ENCODE measurements at regions not wholly inside any gene's neighbourhood (a gene's known extent, or its start where the extent isn't known, plus 50 kb on each side); places are given as distances from the start of the nearest gene placed in this dataset.
A peak's percentile ranks its signal among the peaks of the same experiment; 100 is the strongest.

DNA sequence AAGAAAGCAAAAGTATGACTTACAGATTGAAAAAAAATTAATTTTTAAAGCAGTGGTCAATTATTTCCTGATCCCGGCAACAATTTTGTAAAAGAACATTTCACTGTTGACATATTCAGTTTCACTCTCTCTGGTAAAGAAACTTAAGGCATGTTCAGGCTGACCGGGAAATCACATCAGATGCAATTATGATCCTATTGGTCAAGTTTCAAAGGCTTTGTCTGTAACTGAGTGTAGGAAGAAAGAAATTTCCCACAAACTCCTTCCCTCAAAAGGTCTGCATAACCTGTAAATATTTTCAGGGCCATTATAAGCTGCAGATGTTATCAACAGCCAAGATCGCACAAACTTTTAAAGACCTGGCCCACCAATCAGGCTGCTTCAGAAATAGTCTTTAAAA is 205.4 kb upstream of the IGF1R start:
- 65% methylated on average over 3 of the region's 3 CpGs for WGBS (ENCODE audit: missing lambda C conversion rate)
- FAIRE-seq = peak; percentile 65
- CTCF ChIA-PET = interaction anchor here (0.7 to 10.2 kb wide), 36 partner anchors 9 to 1261 kb away, joined by 3 to 115 read pairs (median 4); partner anchors contain the start of genes IGF1R and SYNM

DNA sequence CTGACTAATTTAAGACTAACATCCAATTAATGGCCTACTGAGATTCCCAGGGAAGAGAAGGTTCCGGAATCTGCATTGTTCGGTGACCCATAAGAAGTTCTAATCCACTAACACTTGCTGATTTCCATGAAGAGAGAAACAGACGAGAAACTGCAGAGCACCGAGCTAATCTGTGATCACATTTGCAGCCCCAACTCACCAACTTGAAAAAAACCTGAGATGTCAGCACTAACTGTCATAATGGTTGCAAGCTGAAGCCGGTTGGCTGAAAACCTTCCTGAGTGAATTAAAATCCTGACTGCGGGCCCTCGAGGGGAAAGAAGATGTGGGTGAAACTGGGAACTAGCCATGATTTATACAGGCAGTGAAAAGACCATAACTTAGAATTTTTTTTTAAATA is 204.8 kb upstream of the IGF1R start:
- POLR2A ChIA-PET = interaction anchor here (0.5 kb wide), 1 partner anchor 614 kb away, joined by 3 read pairs; no protein-coding TSS in a partner anchor
- TF ChIP-seq, protein P1, sequence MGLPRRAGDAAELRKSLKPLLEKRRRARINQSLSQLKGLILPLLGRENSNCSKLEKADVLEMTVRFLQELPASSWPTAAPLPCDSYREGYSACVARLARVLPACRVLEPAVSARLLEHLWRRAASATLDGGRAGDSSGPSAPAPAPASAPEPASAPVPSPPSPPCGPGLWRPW (IDR thresholded peaks at IDR 0.05) = no peak
- TF ChIP-seq JUNB (IDR thresholded peaks at IDR 0.05) = no peak
- TF ChIP-seq FOSB (CRISPR knock-in tag; IDR thresholded peaks at IDR 0.05) = no peak
- no peak for TF ChIP-seq BHLHE40 (IDR thresholded peaks at IDR 0.05; ENCODE audit: low read depth, low read length)
- TF ChIP-seq, protein P2, sequence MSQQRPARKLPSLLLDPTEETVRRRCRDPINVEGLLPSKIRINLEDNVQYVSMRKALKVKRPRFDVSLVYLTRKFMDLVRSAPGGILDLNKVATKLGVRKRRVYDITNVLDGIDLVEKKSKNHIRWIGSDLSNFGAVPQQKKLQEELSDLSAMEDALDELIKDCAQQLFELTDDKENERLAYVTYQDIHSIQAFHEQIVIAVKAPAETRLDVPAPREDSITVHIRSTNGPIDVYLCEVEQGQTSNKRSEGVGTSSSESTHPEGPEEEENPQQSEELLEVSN (IDR thresholded peaks at IDR 0.05; ENCODE audit: borderline replicate concordance, low read depth) = no peak
- TF ChIP-seq CEBPB (IDR thresholded peaks at IDR 0.05) = no peak
- TF ChIP-seq KDM1A (IDR thresholded peaks at IDR 0.05; ENCODE audit: low read depth) = no peak
- TF ChIP-seq, protein P3, sequence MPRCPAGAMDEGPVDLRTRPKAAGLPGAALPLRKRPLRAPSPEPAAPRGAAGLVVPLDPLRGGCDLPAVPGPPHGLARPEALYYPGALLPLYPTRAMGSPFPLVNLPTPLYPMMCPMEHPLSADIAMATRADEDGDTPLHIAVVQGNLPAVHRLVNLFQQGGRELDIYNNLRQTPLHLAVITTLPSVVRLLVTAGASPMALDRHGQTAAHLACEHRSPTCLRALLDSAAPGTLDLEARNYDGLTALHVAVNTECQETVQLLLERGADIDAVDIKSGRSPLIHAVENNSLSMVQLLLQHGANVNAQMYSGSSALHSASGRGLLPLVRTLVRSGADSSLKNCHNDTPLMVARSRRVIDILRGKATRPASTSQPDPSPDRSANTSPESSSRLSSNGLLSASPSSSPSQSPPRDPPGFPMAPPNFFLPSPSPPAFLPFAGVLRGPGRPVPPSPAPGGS (IDR thresholded peaks at IDR 0.05) = no peak
- TF ChIP-seq ZNF302 (CRISPR knock-in tag; IDR thresholded peaks at IDR 0.05) = no peak
- TF ChIP-seq NFE2L2 (conservative IDR thresholded peaks at IDR 0.05; ENCODE audit: low read length) = no peak
- TF ChIP-seq JUN (IDR thresholded peaks at IDR 0.05) = no peak
- no peak for TF ChIP-seq KDM5A (IDR thresholded peaks at IDR 0.05)
- TF ChIP-seq RCOR1 (IDR thresholded peaks at IDR 0.05; ENCODE audit: low read depth, low read length) = no peak
- TF ChIP-seq, protein P4, sequence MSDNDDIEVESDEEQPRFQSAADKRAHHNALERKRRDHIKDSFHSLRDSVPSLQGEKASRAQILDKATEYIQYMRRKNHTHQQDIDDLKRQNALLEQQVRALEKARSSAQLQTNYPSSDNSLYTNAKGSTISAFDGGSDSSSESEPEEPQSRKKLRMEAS (IDR thresholded peaks at IDR 0.05) = no peak
- TF ChIP-seq ZSCAN20 (CRISPR knock-in tag; IDR thresholded peaks at IDR 0.05) = no peak
- no peak for TF ChIP-seq SMC3 (IDR thresholded peaks at IDR 0.05)
- TF ChIP-seq ZC3H11A (IDR thresholded peaks at IDR 0.05) = no peak
- CTCF ChIA-PET = interaction anchor here (0.5 to 10.2 kb wide), 21 partner anchors 9 to 1275 kb away, joined by 3 to 115 read pairs (median 5); partner anchors contain the start of genes IGF1R and SYNM

More for the DNA sequence above, 205.4 kb upstream of the IGF1R start:
- Histone ChIP-seq H3K9me3 (0 out of 3 replicates have a peak, but pooled peaks cover 1% of the 10 kb centered on the region), H3K4me2 (peak overlapping the region; percentile 60), H3K27ac (no peak overlapping the region), H3K4me3 (no peak overlapping the region), H3K4me1 (peaks cover 8% of the 10 kb centered on the region)
- POLR2A ChIA-PET = no interaction called here
- DNase-seq (ENCODE audit: low read depth in 1 of 2, low spot score in 1 of 2) (no peak), ATAC-seq (no peak)
- no peak for TF ChIP-seq KDM1A (IDR thresholded peaks at IDR 0.05; ENCODE audit: low read depth)
- TF ChIP-seq POLR2A (IDR thresholded peaks at IDR 0.05; ENCODE audit: low read length) = no peak
- TF ChIP-seq, protein P5, sequence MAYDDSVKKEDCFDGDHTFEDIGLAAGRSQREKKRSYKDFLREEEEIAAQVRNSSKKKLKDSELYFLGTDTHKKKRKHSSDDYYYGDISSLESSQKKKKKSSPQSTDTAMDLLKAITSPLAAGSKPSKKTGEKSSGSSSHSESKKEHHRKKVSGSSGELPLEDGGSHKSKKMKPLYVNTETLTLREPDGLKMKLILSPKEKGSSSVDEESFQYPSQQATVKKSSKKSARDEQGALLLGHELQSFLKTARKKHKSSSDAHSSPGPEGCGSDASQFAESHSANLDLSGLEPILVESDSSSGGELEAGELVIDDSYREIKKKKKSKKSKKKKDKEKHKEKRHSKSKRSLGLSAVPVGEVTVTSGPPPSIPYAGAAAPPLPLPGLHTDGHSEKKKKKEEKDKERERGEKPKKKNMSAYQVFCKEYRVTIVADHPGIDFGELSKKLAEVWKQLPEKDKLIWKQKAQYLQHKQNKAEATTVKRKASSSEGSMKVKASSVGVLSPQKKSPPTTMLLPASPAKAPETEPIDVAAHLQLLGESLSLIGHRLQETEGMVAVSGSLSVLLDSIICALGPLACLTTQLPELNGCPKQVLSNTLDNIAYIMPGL (CRISPR knock-in tag; IDR thresholded peaks at IDR 0.05; ENCODE audit: borderline replicate concordance) = 0 out of 2 replicates have a peak, but pooled peaks have one; percentile 19

DNA sequence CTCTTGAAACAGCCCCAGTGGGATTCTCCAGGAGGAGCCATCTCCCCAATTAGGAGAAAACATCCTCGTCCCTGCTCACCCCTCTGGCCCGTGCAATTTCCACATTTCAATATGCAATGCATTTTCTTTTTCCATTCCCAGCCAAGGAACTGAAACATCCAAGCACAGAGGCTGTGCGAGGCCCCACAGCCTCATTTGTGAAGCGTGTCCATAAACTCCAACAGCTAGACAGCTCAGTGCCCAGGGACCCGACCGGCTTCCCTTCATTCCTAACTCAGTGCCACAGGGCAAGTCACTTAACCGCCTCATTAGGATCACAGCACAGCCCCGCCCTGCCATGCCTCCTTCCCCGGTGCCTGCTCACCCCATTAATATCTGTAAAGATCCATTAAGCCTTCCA is 204.2 kb upstream of the IGF1R start:
- WGBS (ENCODE audit: missing lambda C conversion rate) = 58% methylated on average over 9 of the region's 9 CpGs
- no peak for ATAC-seq
- Histone ChIP-seq H3K4me3 (no peak overlapping the region), H3K27ac (no peak overlapping the region), H3K4me2 (no peak overlapping the region), H3K4me1 (peaks cover 8% of the 10 kb centered on the region), H3K9me3 (0 out of 3 replicates have a peak, but pooled peaks cover 8% of the 10 kb centered on the region)
- no peak for DNase-seq (ENCODE audit: low read depth in 1 of 2, low spot score in 1 of 2)
- ChIA-PET CTCF (interaction anchor here (0.5 to 10.2 kb wide), 11 partner anchors 8 to 1275 kb away, joined by 3 to 115 read pairs (median 11); partner anchors contain the start of genes IGF1R and SYNM), POLR2A (no interaction called here)
- no peak for FAIRE-seq
- TF ChIP-seq BHLHE40 (IDR thresholded peaks at IDR 0.05; ENCODE audit: low read depth, low read length) (no peak), EHMT2 (IDR thresholded peaks at IDR 0.05; ENCODE audit: low read depth) (no peak), HOXB5 (CRISPR knock-in tag; IDR thresholded peaks at IDR 0.05) (no peak), CBX8 (IDR thresholded peaks at IDR 0.05) (no peak), ESRRA (IDR thresholded peaks at IDR 0.05; ENCODE audit: borderline replicate concordance, low read length) (no peak), PHF8 (IDR thresholded peaks at IDR 0.05; ENCODE audit: borderline replicate concordance, low read depth) (no peak), EHF (CRISPR knock-in tag; IDR thresholded peaks at IDR 0.05) (no peak), ZC3H11A (IDR thresholded peaks at IDR 0.05) (no peak), FOXS1 (CRISPR knock-in tag; IDR thresholded peaks at IDR 0.05) (no peak), POLR2A (IDR thresholded peaks at IDR 0.05; ENCODE audit: low read length) (no peak)
- TF ChIP-seq, protein P2 (IDR thresholded peaks at IDR 0.05; ENCODE audit: borderline replicate concordance, low read depth) = no peak
- TF ChIP-seq, protein P5 (CRISPR knock-in tag; IDR thresholded peaks at IDR 0.05; ENCODE audit: borderline replicate concordance) = no peak
- TF ChIP-seq, protein P3 (IDR thresholded peaks at IDR 0.05) = no peak

More for the DNA sequence above, 204.8 kb upstream of the IGF1R start:
- H3K9me3 ChIP-seq = 0 out of 3 replicates have a peak, but pooled peaks cover 5% of the 10 kb centered on the region
- H3K4me3 ChIP-seq = no peak overlapping the region
- WGBS (ENCODE audit: missing lambda C conversion rate) = 86% methylated on average over 7 of the region's 7 CpGs
- ATAC-seq = no peak
- DNase-seq (ENCODE audit: low read depth in 1 of 2, low spot score in 1 of 2) = no peak
- peaks cover 8% of the 10 kb centered on the region for H3K4me1 ChIP-seq
- H3K4me2 ChIP-seq = no peak overlapping the region
- no peak for FAIRE-seq
- H3K27ac ChIP-seq = no peak overlapping the region

All from A549 (cell line).